Panc1 (cell line): ENCODE measurements at regions not wholly inside any gene's neighbourhood (a gene's known extent, or its start where the extent isn't known, plus 50 kb on each side); places are given as distances from the start of the nearest gene placed in this dataset.

ENCODE experiments used
- ATAC-seq: fragments of 200-7000 bp; cut with Tn5 transposase; 2 replicates; pipeline ENCODE4 v1.9.1; 2020; ENCODE audit warnings: mild to moderate bottlenecking, moderate library complexity
- BruUV-seq: library from RNA; stranded (reverse); fragments of 400-500 nt; replicated peaks from 2 replicates; lab custom pipeline; 2021; lab: Mats Ljungman, UMichigan
- CTCF ChIA-PET: fragments of 300-600 bp; sonication (Branson Sonifier 250); formaldehyde crosslinking; loops from one replicate; lab custom pipeline; 2022; ENCODE audit warnings: antibody characterized with exemption; lab: Charles Lee
- POLR2A ChIA-PET: fragments of 300-600 bp; sonication (Branson Sonifier 250); formaldehyde crosslinking; loops from one replicate; lab custom pipeline; 2022; ENCODE audit warnings: antibody characterized with exemption; lab: Charles Lee
- DNase-seq: peaks from one replicate; pipeline ENCODE4 v3.0.0-alpha.2; 2010; ENCODE audit warnings: low read depth, low spot score
- H3K27ac ChIP-seq: 2 replicates; pipeline ENCODE4 v1.5.1; 2011; ENCODE audit warnings: mild to moderate bottlenecking, low read length, inconsistent platforms
- H3K27me3 ChIP-seq: fragments of 200-500 bp; sonication (Bioruptor generic); 2 replicates; pipeline ENCODE4 v1.6.0; 2014; ENCODE audit warnings: low read length, inconsistent platforms; ENCODE audit not compliant: control insufficient read depth, insufficient read depth
- H3K36me3 ChIP-seq: fragments of 200-500 bp; sonication (Bioruptor generic); 2 replicates; pipeline ENCODE4 v1.5.1; 2014; ENCODE audit warnings: inconsistent platforms, mild to moderate bottlenecking, low read length, moderate library complexity; ENCODE audit not compliant: control insufficient read depth, insufficient read depth
- H3K4me1 ChIP-seq: 2 replicates; pipeline ENCODE4 v1.5.1; 2011; ENCODE audit warnings: inconsistent platforms, mild to moderate bottlenecking, low read length, moderate library complexity; ENCODE audit not compliant: control insufficient read depth, insufficient read depth
- H3K4me3 ChIP-seq, 2 experiments: 2 replicates each; pipeline ENCODE4 v1.5.1; 2011 to 2012; ENCODE audit warnings: low read depth in 2 of 2, low read length in 2 of 2, mild to moderate bottlenecking in 2 of 2, inconsistent platforms in 1 of 2, moderate library complexity in 1 of 2
- H3K9me3 ChIP-seq: fragments of 200-500 bp; sonication (Bioruptor generic); 2 replicates; pipeline ENCODE4 v1.5.1; 2014; ENCODE audit warnings: low read depth, mild to moderate bottlenecking, inconsistent platforms, low read length, moderate library complexity; ENCODE audit not compliant: control insufficient read depth, insufficient read depth
- CTCF ChIP-seq: fragments of 450-650 bp; IDR thresholded peaks from 2 replicates; pipeline ENCODE4 v1.5.1; 2017; ENCODE audit warnings: mild to moderate bottlenecking
- POLR2AphosphoS5 ChIP-seq: IDR thresholded peaks from 2 replicates; pipeline ENCODE4 v1.6.1; 2012; ENCODE audit warnings: mild to moderate bottlenecking, low read depth, low read length, moderate library complexity
- SIN3A ChIP-seq: IDR thresholded peaks from 2 replicates; pipeline ENCODE4 v1.6.1; 2012; ENCODE audit warnings: low read depth, mild to moderate bottlenecking, low read length, moderate library complexity, borderline replicate concordance; ENCODE audit not compliant: insufficient read depth
- TCF7L2 ChIP-seq: IDR thresholded peaks from 2 replicates; pipeline ENCODE4 v1.6.1; 2011; ENCODE audit warnings: mild to moderate bottlenecking, low read depth, low read length, inconsistent platforms
- in situ Hi-C: cut with HindIII; loops from 2 replicates; pipeline ENCODE4 v1.10.0; 2016; ENCODE audit warnings: low sequenced_read_pairs, low pct_unique_long_range_greater_than_20kb
- intact Hi-C: fragments of 100-400 bp; cut with micrococcal nuclease; formaldehyde crosslinking; loops from one replicate; pipeline ENCODE4 v1.10.0; 2022; ENCODE audit not compliant: unreplicated experiment
- TF ChIP-seq, protein P1 (sequence below), 2 experiments: IDR thresholded peaks; 2 replicates each; pipeline ENCODE4 v1.6.1; 2011 to 2012; ENCODE audit warnings: low read depth in 2 of 2, control low read depth in 1 of 2, low read length in 1 of 2, mild to moderate bottlenecking in 1 of 2, moderate library complexity in 1 of 2; ENCODE audit not compliant: insufficient read depth in 1 of 2

DNA sequence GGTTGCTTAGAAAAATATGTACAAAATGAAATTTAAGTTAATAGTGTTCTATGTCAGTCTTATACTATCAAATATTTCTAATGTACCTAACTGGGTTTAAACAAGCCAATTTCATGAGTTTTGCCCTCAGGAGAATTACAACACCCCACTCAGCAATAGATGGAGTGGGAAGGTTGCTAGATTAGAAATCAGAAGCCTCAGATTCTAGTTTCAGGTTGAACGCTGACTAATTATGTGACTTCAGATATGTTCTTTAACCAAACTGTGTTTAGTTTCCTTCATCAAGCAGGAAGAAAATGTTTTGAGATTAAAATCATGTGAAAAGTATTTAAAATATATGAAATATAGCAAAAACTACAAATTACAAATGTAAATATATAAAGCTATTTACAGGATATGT, 133.8 kb upstream of the KCNH7 start:
- intact Hi-C loops = no loop called here
- BruUV-seq = no TSS peak
- no peak for ATAC-seq
- TF ChIP-seq, protein P1, sequence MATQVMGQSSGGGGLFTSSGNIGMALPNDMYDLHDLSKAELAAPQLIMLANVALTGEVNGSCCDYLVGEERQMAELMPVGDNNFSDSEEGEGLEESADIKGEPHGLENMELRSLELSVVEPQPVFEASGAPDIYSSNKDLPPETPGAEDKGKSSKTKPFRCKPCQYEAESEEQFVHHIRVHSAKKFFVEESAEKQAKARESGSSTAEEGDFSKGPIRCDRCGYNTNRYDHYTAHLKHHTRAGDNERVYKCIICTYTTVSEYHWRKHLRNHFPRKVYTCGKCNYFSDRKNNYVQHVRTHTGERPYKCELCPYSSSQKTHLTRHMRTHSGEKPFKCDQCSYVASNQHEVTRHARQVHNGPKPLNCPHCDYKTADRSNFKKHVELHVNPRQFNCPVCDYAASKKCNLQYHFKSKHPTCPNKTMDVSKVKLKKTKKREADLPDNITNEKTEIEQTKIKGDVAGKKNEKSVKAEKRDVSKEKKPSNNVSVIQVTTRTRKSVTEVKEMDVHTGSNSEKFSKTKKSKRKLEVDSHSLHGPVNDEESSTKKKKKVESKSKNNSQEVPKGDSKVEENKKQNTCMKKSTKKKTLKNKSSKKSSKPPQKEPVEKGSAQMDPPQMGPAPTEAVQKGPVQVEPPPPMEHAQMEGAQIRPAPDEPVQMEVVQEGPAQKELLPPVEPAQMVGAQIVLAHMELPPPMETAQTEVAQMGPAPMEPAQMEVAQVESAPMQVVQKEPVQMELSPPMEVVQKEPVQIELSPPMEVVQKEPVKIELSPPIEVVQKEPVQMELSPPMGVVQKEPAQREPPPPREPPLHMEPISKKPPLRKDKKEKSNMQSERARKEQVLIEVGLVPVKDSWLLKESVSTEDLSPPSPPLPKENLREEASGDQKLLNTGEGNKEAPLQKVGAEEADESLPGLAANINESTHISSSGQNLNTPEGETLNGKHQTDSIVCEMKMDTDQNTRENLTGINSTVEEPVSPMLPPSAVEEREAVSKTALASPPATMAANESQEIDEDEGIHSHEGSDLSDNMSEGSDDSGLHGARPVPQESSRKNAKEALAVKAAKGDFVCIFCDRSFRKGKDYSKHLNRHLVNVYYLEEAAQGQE (IDR thresholded peaks at IDR 0.05; ENCODE audit: insufficient read depth in 1 of 2, low read depth in 2 of 2, low read length in 1 of 2) = no peak
- TF ChIP-seq POLR2AphosphoS5 = no peak
- no peak for TF ChIP-seq TCF7L2
- H3K27ac ChIP-seq = no peak overlapping the region
- no peaks in the 10 kb centered on the region for H3K9me3 ChIP-seq
- H3K4me1 ChIP-seq = no peaks in the 10 kb centered on the region
- no peaks in the 10 kb centered on the region for H3K27me3 ChIP-seq
- no peak for DNase-seq
- in situ Hi-C loops = no loop called here
- H3K4me3 ChIP-seq = no peak overlapping the region
- ChIA-PET POLR2A (no interaction called here), CTCF (no interaction called here)
- no peaks in the 10 kb centered on the region for H3K36me3 ChIP-seq

DNA sequence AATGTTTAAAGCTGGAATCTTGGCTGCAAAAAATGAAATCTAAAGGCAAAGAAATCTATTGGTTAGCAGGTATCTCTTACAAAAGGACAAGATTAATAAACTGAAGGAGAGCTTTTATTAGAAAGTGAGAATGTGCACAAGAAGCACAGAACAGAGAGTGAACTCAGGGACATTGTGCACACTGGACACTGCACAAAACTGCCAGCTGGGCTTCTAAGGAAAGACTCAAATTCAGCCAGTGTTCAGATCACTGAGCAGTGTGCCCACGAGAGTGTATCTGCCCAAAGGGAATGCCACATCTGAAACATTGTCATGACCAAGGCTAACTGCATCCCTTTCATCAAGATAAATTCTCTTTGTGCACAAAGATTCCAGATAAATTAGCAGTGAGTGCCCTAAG, 129.7 kb upstream of the KCNH7 start:
- no peak overlapping the region for H3K27ac ChIP-seq
- ChIA-PET POLR2A (no interaction called here), CTCF (no interaction called here)
- intact Hi-C loops (no loop called here), in situ Hi-C loops (no loop called here)
- BruUV-seq = no TSS peak
- no peaks in the 10 kb centered on the region for H3K27me3 ChIP-seq
- H3K4me3 ChIP-seq = no peak overlapping the region
- TF ChIP-seq, protein P1 (IDR thresholded peaks at IDR 0.05; ENCODE audit: insufficient read depth in 1 of 2, low read depth in 2 of 2, low read length in 1 of 2) = no peak
- TF ChIP-seq TCF7L2 (no peak), SIN3A (no peak), POLR2AphosphoS5 (no peak), CTCF (no peak)
- no peaks in the 10 kb centered on the region for H3K9me3 ChIP-seq
- no peaks in the 10 kb centered on the region for H3K36me3 ChIP-seq
- no peak for DNase-seq
- H3K4me1 ChIP-seq = no peaks in the 10 kb centered on the region
- ATAC-seq = no peak
